GM12878 (cell line): ENCODE measurements at regions not wholly inside any gene's neighbourhood (a gene's known extent, or its start where the extent isn't known, plus 50 kb on each side); places are given as distances from the start of the nearest gene placed in this dataset.

Source experiments
- CBX3 ChIP-seq: fragments of 200-600 bp; sonication (generic); IDR thresholded peaks from 2 replicates; pipeline ENCODE4 v1.6.1; 2016; ENCODE audit warnings: low read depth, borderline replicate concordance
- ESRRA ChIP-seq: IDR thresholded peaks from 2 replicates; pipeline ENCODE4 v1.6.1; 2012; ENCODE audit warnings: mild to moderate bottlenecking, low read length, improper control_type of control experiment
- HDAC6 ChIP-seq: fragments of 200-600 bp; sonication (generic); IDR thresholded peaks from one replicate; pipeline ENCODE4 v1.8.0; 2017; ENCODE audit warnings: antibody characterized with exemption; ENCODE audit not compliant: unreplicated experiment
- POLR2A ChIP-seq: IDR thresholded peaks from 2 replicates; pipeline ENCODE4 v1.6.1; 2011; ENCODE audit warnings: low read depth, mild to moderate bottlenecking, low read length
- POLR2AphosphoS5 ChIP-seq: IDR thresholded peaks from 2 replicates; pipeline ENCODE4 v1.6.1; 2011; ENCODE audit warnings: mild to moderate bottlenecking, low read length, inconsistent platforms
- RELA ChIP-seq: fragments of 450-650 bp; IDR thresholded peaks from 2 replicates; pipeline ENCODE4 v1.8.0; 2014; ENCODE audit warnings: borderline replicate concordance; ENCODE audit not compliant: partially characterized antibody
- SP1 ChIP-seq: IDR thresholded peaks from one replicate; pipeline ENCODE4 v1.6.1; 2011; ENCODE audit warnings: low read depth, low read length
- TARDBP ChIP-seq: IDR thresholded peaks from 2 replicates; pipeline ENCODE4 v1.6.1; 2016; ENCODE audit warnings: borderline replicate concordance
- ZNF274 ChIP-seq: IDR thresholded peaks from one replicate; pipeline ENCODE4 v1.8.0; 2011; ENCODE audit not compliant: insufficient read length, insufficient read depth
- TF ChIP-seq, protein P1 (sequence below), 3 experiments: IDR thresholded peaks in 2 of 3; conservative IDR thresholded peaks in 1 of 3; 2 replicates each; pipeline ENCODE4 v1.5.1; 2011; ENCODE audit warnings: low read depth in 3 of 3, low read length in 3 of 3, mild to moderate bottlenecking in 3 of 3, control low read depth in 2 of 3, moderate library complexity in 2 of 3, inconsistent platforms in 1 of 3, mixed read lengths in 1 of 3; ENCODE audit not compliant: control insufficient read depth in 2 of 3, insufficient read depth in 1 of 3; ENCODE audit errors: extremely low read depth in 1 of 3

GRCh38 chrX:95427389-95427788 is 1257.3 kb upstream of the DIAPH2 start:
- TF ChIP-seq HDAC6 (no peak), RELA (no peak), POLR2A (no peak), POLR2AphosphoS5 (no peak), TARDBP (no peak), ZNF274 (no peak), SP1 (no peak), CBX3 (no peak), ESRRA (no peak)
- TF ChIP-seq, protein P1, sequence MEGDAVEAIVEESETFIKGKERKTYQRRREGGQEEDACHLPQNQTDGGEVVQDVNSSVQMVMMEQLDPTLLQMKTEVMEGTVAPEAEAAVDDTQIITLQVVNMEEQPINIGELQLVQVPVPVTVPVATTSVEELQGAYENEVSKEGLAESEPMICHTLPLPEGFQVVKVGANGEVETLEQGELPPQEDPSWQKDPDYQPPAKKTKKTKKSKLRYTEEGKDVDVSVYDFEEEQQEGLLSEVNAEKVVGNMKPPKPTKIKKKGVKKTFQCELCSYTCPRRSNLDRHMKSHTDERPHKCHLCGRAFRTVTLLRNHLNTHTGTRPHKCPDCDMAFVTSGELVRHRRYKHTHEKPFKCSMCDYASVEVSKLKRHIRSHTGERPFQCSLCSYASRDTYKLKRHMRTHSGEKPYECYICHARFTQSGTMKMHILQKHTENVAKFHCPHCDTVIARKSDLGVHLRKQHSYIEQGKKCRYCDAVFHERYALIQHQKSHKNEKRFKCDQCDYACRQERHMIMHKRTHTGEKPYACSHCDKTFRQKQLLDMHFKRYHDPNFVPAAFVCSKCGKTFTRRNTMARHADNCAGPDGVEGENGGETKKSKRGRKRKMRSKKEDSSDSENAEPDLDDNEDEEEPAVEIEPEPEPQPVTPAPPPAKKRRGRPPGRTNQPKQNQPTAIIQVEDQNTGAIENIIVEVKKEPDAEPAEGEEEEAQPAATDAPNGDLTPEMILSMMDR (IDR thresholded peaks at IDR 0.05 in 2 of 3, conservative IDR thresholded peaks at IDR 0.05 in 1 of 3; ENCODE audit: control insufficient read depth in 2 of 3, extremely low read depth in 1 of 3, insufficient read depth in 1 of 3, low read depth in 3 of 3, low read length in 3 of 3), result no peak
